Esophagus muscularis mucosa (tissue), 3 donors: ENCODE measurements at regions not wholly inside any gene's neighbourhood (a gene's known extent, or its start where the extent isn't known, plus 50 kb on each side); places are given as distances from the start of the nearest gene placed in this dataset.

Experiments
- CTCF ChIP-seq, 3 experiments: fragments of 200-600 bp in 2 of 3; fragments of 450-650 bp in 1 of 3; sonication (generic) in 2 of 3; IDR thresholded peaks; one replicate each; pipeline ENCODE4 v1.5.1; 2017 to 2019; ENCODE audit warnings: antibody characterized with exemption in 3 of 3, mild to moderate bottlenecking in 2 of 3, moderate library complexity in 1 of 3
- POLR2A ChIP-seq: fragments of 450-650 bp; IDR thresholded peaks from one replicate; pipeline ENCODE4 v1.6.1; 2017; ENCODE audit warnings: antibody characterized with exemption, moderate library complexity, mild to moderate bottlenecking, low read depth

GRCh38 chr2:84194181-84194580, 264.9 kb downstream of the SUCLG1 start:
- TF ChIP-seq CTCF (IDR thresholded peaks at IDR 0.05) (no peak), POLR2A (no peak)
